ENCODE measurements at regions not wholly inside any gene's neighbourhood (a gene's known extent, or its start where the extent isn't known, plus 50 kb on each side); places are given as distances from the start of the nearest gene placed in this dataset.

DNA sequence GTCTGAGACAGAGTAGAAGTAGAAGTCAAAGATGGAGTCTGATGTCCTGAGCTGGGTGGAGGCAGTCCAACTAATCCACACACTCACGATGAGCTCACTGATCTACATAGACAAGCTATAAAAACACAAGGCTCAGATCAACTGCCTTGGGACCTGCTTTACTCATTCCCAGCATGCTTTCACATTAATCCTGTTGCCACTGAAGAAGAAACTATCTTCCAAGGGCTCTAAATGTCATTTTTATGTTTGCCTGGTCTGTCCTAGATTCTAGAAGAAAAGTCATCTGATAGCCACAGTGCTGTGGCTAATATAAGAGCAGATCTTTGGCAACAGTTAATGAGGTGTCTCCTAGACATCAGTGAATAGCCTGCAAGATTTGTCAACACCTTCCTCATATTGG is 522.7 kb downstream of the NUF2 start:
- Histone ChIP-seq H3K36me3 (ENCODE audit: control insufficient read depth in 1 of 2, insufficient read depth in 2 of 2, low read length in 2 of 2) (no peaks in the 10 kb centered on the region), H3K27ac (ENCODE audit: low read depth, low read length) (no peak overlapping the region), H3K27me3 (ENCODE audit: insufficient read depth, low read length) (no peaks in the 10 kb centered on the region), H3K4me3 (replicated peaks in 1 of 2; ENCODE audit: low read depth in 1 of 2, low read length in 2 of 2) (no peak overlapping the region), H2AFZ (ENCODE audit: low read depth, low read length, poor library complexity, severe bottlenecking) (no peak overlapping the region), H3K4me1 (ENCODE audit: control insufficient read depth in 1 of 2, insufficient read depth in 2 of 2, low read length in 2 of 2) (no peaks in the 10 kb centered on the region), H3K4me2 (ENCODE audit: low read length) (no peak overlapping the region), H3K9ac (ENCODE audit: low read length) (no peak overlapping the region), H3K9me2 (ENCODE audit: insufficient read depth) (no peaks in the 10 kb centered on the region), H3K9me3 (ENCODE audit: control insufficient read depth in 1 of 2, insufficient read depth in 1 of 2, low read depth in 1 of 2, low read length in 2 of 2) (no peaks in the 10 kb centered on the region), H3K79me2 (ENCODE audit: insufficient read depth, low read length) (no peaks in the 10 kb centered on the region), H4K20me1 (ENCODE audit: insufficient read depth) (no peaks in the 10 kb centered on the region)
- no peak for ATAC-seq
- intact Hi-C loops (cut with micrococcal nuclease), result no loop called here
- ChIA-PET CTCF (no interaction called here), RAD21 (ENCODE audit: low non-redundant PET in 1 of 2, low total read pairs in 2 of 2, uncharacterized antibody in 2 of 2, unreplicated experiment in 2 of 2) (no interaction called here), POLR2A (no interaction called here)
- no peak for DNase-seq (ENCODE audit: low read depth, low spot score)
- no TSS peak for BruUV-seq (replicated peaks)
- TF ChIP-seq RAD21 (IDR thresholded peaks at IDR 0.05; ENCODE audit: low read depth), result no peak
- TF ChIP-seq, protein P1, sequence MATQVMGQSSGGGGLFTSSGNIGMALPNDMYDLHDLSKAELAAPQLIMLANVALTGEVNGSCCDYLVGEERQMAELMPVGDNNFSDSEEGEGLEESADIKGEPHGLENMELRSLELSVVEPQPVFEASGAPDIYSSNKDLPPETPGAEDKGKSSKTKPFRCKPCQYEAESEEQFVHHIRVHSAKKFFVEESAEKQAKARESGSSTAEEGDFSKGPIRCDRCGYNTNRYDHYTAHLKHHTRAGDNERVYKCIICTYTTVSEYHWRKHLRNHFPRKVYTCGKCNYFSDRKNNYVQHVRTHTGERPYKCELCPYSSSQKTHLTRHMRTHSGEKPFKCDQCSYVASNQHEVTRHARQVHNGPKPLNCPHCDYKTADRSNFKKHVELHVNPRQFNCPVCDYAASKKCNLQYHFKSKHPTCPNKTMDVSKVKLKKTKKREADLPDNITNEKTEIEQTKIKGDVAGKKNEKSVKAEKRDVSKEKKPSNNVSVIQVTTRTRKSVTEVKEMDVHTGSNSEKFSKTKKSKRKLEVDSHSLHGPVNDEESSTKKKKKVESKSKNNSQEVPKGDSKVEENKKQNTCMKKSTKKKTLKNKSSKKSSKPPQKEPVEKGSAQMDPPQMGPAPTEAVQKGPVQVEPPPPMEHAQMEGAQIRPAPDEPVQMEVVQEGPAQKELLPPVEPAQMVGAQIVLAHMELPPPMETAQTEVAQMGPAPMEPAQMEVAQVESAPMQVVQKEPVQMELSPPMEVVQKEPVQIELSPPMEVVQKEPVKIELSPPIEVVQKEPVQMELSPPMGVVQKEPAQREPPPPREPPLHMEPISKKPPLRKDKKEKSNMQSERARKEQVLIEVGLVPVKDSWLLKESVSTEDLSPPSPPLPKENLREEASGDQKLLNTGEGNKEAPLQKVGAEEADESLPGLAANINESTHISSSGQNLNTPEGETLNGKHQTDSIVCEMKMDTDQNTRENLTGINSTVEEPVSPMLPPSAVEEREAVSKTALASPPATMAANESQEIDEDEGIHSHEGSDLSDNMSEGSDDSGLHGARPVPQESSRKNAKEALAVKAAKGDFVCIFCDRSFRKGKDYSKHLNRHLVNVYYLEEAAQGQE (IDR thresholded peaks at IDR 0.05; ENCODE audit: low read depth), result no peak
- no peak for TF ChIP-seq SP1 (IDR thresholded peaks at IDR 0.05; ENCODE audit: low read depth)
- TF ChIP-seq, protein P2, sequence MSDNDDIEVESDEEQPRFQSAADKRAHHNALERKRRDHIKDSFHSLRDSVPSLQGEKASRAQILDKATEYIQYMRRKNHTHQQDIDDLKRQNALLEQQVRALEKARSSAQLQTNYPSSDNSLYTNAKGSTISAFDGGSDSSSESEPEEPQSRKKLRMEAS (IDR thresholded peaks at IDR 0.05), result no peak
- no peak for TF ChIP-seq ZNF274 (IDR thresholded peaks at IDR 0.05; ENCODE audit: low read depth, low read length)
- no peak for TF ChIP-seq SIN3A (IDR thresholded peaks at IDR 0.05; ENCODE audit: low read depth)
- TF ChIP-seq JUND (IDR thresholded peaks at IDR 0.05), result no peak
- TF ChIP-seq ZFX (IDR thresholded peaks at IDR 0.05), result no peak
- no peak for TF ChIP-seq POLR2AphosphoS5 (IDR thresholded peaks at IDR 0.05; ENCODE audit: low read depth, low read length)
- no peak for TF ChIP-seq SRF (IDR thresholded peaks at IDR 0.05; ENCODE audit: low read depth)
- TF ChIP-seq ELF1 (IDR thresholded peaks at IDR 0.05; ENCODE audit: borderline replicate concordance, low read depth), result no peak
- TF ChIP-seq CEBPB (IDR thresholded peaks at IDR 0.05; ENCODE audit: low read depth), result no peak
- TF ChIP-seq, protein P3, sequence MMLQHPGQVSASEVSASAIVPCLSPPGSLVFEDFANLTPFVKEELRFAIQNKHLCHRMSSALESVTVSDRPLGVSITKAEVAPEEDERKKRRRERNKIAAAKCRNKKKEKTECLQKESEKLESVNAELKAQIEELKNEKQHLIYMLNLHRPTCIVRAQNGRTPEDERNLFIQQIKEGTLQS (IDR thresholded peaks at IDR 0.05), result no peak
- TF ChIP-seq, protein P4, sequence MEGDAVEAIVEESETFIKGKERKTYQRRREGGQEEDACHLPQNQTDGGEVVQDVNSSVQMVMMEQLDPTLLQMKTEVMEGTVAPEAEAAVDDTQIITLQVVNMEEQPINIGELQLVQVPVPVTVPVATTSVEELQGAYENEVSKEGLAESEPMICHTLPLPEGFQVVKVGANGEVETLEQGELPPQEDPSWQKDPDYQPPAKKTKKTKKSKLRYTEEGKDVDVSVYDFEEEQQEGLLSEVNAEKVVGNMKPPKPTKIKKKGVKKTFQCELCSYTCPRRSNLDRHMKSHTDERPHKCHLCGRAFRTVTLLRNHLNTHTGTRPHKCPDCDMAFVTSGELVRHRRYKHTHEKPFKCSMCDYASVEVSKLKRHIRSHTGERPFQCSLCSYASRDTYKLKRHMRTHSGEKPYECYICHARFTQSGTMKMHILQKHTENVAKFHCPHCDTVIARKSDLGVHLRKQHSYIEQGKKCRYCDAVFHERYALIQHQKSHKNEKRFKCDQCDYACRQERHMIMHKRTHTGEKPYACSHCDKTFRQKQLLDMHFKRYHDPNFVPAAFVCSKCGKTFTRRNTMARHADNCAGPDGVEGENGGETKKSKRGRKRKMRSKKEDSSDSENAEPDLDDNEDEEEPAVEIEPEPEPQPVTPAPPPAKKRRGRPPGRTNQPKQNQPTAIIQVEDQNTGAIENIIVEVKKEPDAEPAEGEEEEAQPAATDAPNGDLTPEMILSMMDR (IDR thresholded peaks at IDR 0.05 in 2 of 3, conservative IDR thresholded peaks at IDR 0.05 in 1 of 3; ENCODE audit: borderline replicate concordance in 1 of 3, insufficient read depth in 1 of 3, low read depth in 2 of 3, low read length in 2 of 3), result no peak
- TF ChIP-seq EGR1 (IDR thresholded peaks at IDR 0.05; ENCODE audit: low read depth), result no peak

Data from HCT116 (cell line).